GM13977 (cell line): ENCODE measurements at regions not wholly inside any gene's neighbourhood (a gene's known extent, or its start where the extent isn't known, plus 50 kb on each side); places are given as distances from the start of the nearest gene placed in this dataset.
"Not testable (repeated sequence)": the region's sequence is repeated elsewhere in the genome, so short reads cannot be mapped to it uniquely, and the experiment has no call there.

Experiments
- DNase-seq: peaks from one replicate; pipeline ENCODE4 v3.0.0; 2012; ENCODE audit warnings: low spot score
- in situ Hi-C: fragments of 300-500 bp; cut with MboI; formaldehyde crosslinking; loops from one replicate; pipeline ENCODE4 v1.12.0; 2022; ENCODE audit warnings: low sequenced_read_pairs, low pct_unique_long_range_greater_than_20kb, mixed read lengths, inconsistent platforms; ENCODE audit not compliant: unreplicated experiment
- TF ChIP-seq, protein P1 (sequence below): IDR thresholded peaks from 2 replicates; pipeline ENCODE4 v1.5.1; 2012; ENCODE audit warnings: mild to moderate bottlenecking, control low read depth; ENCODE audit not compliant: insufficient read depth; ENCODE audit errors: extremely low read depth, missing control alignments

DNA sequence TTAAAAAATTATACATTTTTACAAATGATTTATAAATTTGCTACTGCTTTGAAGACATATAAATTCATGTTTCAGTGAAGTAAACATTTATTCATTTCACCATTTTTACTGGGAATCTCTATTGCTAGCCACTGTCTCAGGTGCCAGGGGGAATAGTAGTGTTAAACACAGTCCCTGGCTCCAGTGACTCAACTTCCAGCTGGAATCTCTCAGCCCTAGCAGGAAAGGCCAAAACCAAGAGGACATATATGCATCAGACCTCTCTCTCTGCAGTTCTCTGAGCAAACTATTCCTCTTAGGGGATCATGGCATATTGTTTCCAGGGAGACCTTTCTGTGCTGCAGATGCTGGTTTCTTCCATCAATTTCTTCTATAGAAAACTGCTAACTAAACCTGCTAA lies 1009.0 kb upstream of the LCORL start:
- no peak for DNase-seq
- TF ChIP-seq, protein P1, sequence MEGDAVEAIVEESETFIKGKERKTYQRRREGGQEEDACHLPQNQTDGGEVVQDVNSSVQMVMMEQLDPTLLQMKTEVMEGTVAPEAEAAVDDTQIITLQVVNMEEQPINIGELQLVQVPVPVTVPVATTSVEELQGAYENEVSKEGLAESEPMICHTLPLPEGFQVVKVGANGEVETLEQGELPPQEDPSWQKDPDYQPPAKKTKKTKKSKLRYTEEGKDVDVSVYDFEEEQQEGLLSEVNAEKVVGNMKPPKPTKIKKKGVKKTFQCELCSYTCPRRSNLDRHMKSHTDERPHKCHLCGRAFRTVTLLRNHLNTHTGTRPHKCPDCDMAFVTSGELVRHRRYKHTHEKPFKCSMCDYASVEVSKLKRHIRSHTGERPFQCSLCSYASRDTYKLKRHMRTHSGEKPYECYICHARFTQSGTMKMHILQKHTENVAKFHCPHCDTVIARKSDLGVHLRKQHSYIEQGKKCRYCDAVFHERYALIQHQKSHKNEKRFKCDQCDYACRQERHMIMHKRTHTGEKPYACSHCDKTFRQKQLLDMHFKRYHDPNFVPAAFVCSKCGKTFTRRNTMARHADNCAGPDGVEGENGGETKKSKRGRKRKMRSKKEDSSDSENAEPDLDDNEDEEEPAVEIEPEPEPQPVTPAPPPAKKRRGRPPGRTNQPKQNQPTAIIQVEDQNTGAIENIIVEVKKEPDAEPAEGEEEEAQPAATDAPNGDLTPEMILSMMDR = no peak
- in situ Hi-C loops = no loop called here

DNA sequence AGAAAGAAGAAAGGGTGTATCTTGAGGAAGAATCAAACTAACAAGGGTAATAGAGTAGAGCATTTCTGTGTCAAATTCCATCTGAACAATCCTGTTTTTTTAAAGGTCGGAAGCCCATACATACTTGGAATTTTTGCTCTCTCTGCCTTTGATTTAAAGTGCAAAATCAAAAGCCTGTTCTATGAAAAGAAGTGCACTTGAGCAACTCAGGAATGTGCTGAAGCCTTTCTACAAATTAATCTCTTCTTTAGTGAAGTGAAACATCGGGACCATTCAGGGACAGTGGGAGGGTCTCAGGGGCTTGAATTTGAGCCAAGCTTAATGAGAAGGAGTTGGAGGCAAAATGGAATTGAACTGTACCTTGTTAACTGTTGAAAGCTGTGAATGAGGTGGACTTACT lies 1008.5 kb upstream of the LCORL start:
- in situ Hi-C loops = no loop called here
- no peak for DNase-seq
- TF ChIP-seq, protein P1 = no peak

DNA sequence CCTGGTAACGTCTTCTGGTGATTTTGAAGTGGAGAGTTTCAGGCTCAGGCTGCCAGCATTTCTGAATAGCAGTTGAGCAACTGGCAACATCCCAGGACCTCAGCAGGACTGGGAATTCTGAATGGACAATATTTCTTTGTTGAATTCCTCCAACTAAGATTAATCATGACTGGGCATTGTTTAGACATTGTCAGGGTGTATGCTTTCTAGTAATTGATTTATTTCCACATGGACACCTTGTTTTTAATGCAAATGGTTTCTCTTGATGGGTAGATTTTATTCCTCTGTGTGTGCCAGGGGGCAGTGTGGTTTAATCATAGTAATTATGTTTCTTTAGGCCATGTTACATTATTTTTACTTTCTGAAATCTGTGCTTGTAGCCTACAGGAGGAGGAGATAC lies 1004.7 kb upstream of the LCORL start:
- DNase-seq = no peak
- in situ Hi-C loops = no loop called here
- TF ChIP-seq, protein P1 = no peak

DNA sequence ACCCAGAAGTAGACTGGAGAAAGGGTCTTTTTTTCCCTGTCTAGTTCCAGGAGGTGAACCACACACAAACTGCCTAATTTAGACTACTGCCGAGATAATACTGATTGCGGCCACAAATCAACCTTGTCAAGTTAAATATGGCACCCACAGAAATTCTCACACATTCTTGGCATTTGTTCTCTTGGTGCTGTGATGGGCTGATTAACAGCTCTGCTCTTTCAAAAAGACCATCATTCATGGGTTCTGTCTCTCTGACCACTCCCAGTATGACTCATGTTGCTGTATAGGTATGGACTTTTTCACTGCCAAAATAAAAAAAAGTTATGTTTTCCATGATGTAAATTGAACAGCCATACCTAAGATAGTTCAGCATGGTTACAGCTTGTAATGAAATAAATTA lies 1003.5 kb upstream of the LCORL start:
- TF ChIP-seq, protein P1 = no peak
- in situ Hi-C loops = no loop called here
- no peak for DNase-seq

DNA sequence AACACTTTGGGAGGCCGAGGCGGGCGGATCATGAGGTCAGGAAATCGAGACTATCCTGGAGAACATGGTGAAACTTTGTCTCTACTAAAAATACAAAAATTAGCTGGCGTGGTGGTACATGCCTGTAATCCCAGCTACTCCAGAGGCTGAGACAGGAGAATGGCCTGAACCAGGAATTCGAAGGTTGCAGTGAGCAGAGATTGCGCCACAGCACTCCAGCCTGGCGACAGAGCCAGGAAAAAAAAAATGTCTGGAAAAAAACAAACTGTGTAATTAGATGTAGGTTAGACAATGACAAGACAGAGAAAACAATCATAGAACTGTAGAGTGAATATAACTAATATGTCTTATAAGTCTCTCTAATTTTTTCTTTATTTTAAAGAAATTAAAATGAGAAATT lies 1002.5 kb upstream of the LCORL start:
- TF ChIP-seq, protein P1 = no peak
- in situ Hi-C loops = no loop called here
- DNase-seq = no peak

DNA sequence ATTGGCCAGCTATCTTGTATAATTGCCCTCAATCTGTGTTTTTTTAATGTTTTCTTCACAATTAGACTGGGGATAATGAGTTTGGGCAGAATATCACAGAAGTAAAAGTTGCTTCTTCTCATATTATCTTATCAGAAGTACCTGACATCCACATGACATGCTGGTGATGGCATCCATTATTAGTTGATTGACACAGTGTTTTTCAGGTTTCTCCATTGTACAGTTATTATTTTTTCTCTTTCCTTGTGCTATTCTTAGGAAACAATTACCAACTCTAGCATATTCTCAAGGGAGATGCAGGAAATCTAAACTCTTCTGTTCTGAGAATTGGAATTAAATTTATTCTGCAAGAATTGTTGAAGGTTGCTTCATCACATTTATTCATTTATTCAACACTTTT lies 1000.1 kb upstream of the LCORL start:
- TF ChIP-seq, protein P1 = no peak
- no peak for DNase-seq
- in situ Hi-C loops = no loop called here

DNA sequence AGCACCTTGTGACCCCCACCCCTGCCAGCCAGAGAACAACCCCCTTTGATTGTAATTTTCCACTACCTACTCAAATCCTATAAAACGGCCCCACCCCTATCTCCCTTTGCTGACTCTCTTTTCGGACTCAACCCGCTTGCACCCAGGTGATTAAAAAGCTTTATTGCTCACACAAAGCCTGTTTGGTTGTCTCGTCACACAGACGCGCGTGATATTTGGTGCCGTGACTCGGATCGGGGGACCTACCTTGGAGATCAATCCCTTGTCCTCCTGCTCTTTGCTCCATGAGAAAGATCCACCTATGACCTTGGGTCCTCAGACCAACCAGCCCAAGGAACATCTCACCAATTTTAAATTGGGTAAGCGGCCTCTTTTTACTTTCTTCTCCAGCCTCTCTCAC lies 995.0 kb upstream of the LCORL start:
- in situ Hi-C loops, DNase-seq: not testable (repeated sequence)
